BE2C (cell line): ENCODE measurements at regions not wholly inside any gene's neighbourhood (a gene's known extent, or its start where the extent isn't known, plus 50 kb on each side); places are given as distances from the start of the nearest gene placed in this dataset.
"Not testable (repeated sequence)": the region's sequence is repeated elsewhere in the genome, so short reads cannot be mapped to it uniquely, and the experiment has no call there.

Experiments used
- DNase-seq: peaks from one replicate; pipeline ENCODE4 v3.0.0-alpha.2; 2020
- H3K27me3 ChIP-seq: fragments of 250-450 bp; sonication (Bioruptor Pico); 2 replicates; pipeline ENCODE4 v1.5.1; 2020; ENCODE audit warnings: mild to moderate bottlenecking
- H3K36me3 ChIP-seq: fragments of 250-450 bp; sonication (Bioruptor Pico); 2 replicates; pipeline ENCODE4 v1.5.1; 2020; ENCODE audit warnings: mild to moderate bottlenecking
- H3K4me1 ChIP-seq: fragments of 250-450 bp; sonication (Bioruptor Pico); 2 replicates; pipeline ENCODE4 v1.5.1; 2020
- H3K4me3 ChIP-seq: 2 replicates; pipeline ENCODE4 v1.5.1; 2011; ENCODE audit warnings: low read depth, low read length
- H3K9me3 ChIP-seq: fragments of 250-450 bp; sonication (Bioruptor Pico); 2 replicates; pipeline ENCODE4 v1.5.1; 2020
- CTCF ChIP-seq: IDR thresholded peaks from 2 replicates; pipeline ENCODE4 v1.5.1; 2012; ENCODE audit warnings: mild to moderate bottlenecking, low read depth, low read length

- no peak overlapping the region for H3K4me3 ChIP-seq
- H3K27me3 ChIP-seq, result no peaks in the 10 kb centered on the region
- no peak for DNase-seq
- no peaks in the 10 kb centered on the region for H3K36me3 ChIP-seq
- no peak for TF ChIP-seq CTCF
- H3K4me1 ChIP-seq, result no peaks in the 10 kb centered on the region
- H3K9me3 ChIP-seq, result no peaks in the 10 kb centered on the region
Observed at GRCh38 chr17:27106347-27106981, 187.4 kb upstream of the WSB1 start.

- TF ChIP-seq CTCF, result no peak
- Histone ChIP-seq H3K9me3 (no peaks in the 10 kb centered on the region), H3K36me3 (no peaks in the 10 kb centered on the region), H3K4me3 (no peak overlapping the region), H3K27me3 (no peaks in the 10 kb centered on the region), H3K4me1 (no peaks in the 10 kb centered on the region)
- DNase-seq, result no peak
Observed at GRCh38 chr17:27106982-27107360, 186.9 kb upstream of the WSB1 start.

- H3K9me3 ChIP-seq, H3K27me3 ChIP-seq, DNase-seq: not testable (repeated sequence)
Observed at GRCh38 chr17:27107386-27108328, 186.3 kb upstream of the WSB1 start.

GRCh38 chr17:27109346-27109745 lies 184.6 kb upstream of the WSB1 start:
- no peak for TF ChIP-seq CTCF
- Histone ChIP-seq H3K27me3 (no peaks in the 10 kb centered on the region), H3K9me3 (no peaks in the 10 kb centered on the region), H3K4me1 (no peaks in the 10 kb centered on the region), H3K4me3 (no peak overlapping the region), H3K36me3 (no peaks in the 10 kb centered on the region)
- DNase-seq, result no peak

More at GRCh38 chr17:27107386-27108328, 186.3 kb upstream of the WSB1 start:
- H3K4me3 ChIP-seq, H3K36me3 ChIP-seq, H3K4me1 ChIP-seq: not testable (repeated sequence)

GRCh38 chr17:27153005-27153404 lies 140.9 kb upstream of the WSB1 start:
- Histone ChIP-seq H3K27me3 (no peaks in the 10 kb centered on the region), H3K36me3 (no peaks in the 10 kb centered on the region), H3K4me3 (no peak overlapping the region), H3K4me1 (no peaks in the 10 kb centered on the region), H3K9me3 (no peaks in the 10 kb centered on the region)
- DNase-seq, result no peak
- TF ChIP-seq CTCF, result no peak

GRCh38 chr17:27155866-27156265 lies 138.0 kb upstream of the WSB1 start:
- DNase-seq, result no peak
- Histone ChIP-seq H3K4me3 (no peak overlapping the region), H3K4me1 (no peaks in the 10 kb centered on the region), H3K27me3 (no peaks in the 10 kb centered on the region), H3K9me3 (no peaks in the 10 kb centered on the region), H3K36me3 (no peaks in the 10 kb centered on the region)
- TF ChIP-seq CTCF, result no peak
